ENCODE measurements at regions not wholly inside any gene's neighbourhood (a gene's known extent, or its start where the extent isn't known, plus 50 kb on each side); places are given as distances from the start of the nearest gene placed in this dataset.

DNA sequence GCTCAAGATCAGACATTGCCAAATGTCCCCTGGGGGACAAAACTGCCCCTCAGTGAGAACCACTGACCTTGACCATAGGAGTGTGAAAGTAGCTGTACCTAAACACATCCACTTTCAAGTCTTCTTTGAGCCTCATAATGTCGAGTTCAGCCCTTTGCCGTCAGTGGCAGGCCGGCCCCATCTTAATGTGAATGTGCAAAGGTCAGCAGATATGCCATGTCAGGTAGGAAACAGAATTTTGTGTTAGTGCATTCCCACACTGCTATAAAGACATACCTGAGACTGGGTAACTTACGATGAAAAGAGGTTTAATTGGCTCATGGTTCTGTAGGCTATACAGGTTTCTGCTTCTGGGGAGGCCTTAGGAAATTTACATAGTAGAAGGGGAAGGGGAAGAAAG lies 95.1 kb upstream of the PIRT start:
- in situ Hi-C loops (cut with MboI; ENCODE audit: low sequenced_read_pairs, unreplicated experiment) = no loop called here
- TF ChIP-seq, protein P1, sequence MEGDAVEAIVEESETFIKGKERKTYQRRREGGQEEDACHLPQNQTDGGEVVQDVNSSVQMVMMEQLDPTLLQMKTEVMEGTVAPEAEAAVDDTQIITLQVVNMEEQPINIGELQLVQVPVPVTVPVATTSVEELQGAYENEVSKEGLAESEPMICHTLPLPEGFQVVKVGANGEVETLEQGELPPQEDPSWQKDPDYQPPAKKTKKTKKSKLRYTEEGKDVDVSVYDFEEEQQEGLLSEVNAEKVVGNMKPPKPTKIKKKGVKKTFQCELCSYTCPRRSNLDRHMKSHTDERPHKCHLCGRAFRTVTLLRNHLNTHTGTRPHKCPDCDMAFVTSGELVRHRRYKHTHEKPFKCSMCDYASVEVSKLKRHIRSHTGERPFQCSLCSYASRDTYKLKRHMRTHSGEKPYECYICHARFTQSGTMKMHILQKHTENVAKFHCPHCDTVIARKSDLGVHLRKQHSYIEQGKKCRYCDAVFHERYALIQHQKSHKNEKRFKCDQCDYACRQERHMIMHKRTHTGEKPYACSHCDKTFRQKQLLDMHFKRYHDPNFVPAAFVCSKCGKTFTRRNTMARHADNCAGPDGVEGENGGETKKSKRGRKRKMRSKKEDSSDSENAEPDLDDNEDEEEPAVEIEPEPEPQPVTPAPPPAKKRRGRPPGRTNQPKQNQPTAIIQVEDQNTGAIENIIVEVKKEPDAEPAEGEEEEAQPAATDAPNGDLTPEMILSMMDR (IDR thresholded peaks at IDR 0.05; ENCODE audit: borderline replicate concordance, control extremely low read depth, extremely low read depth, insufficient read depth, missing control alignments) = no peak

DNA sequence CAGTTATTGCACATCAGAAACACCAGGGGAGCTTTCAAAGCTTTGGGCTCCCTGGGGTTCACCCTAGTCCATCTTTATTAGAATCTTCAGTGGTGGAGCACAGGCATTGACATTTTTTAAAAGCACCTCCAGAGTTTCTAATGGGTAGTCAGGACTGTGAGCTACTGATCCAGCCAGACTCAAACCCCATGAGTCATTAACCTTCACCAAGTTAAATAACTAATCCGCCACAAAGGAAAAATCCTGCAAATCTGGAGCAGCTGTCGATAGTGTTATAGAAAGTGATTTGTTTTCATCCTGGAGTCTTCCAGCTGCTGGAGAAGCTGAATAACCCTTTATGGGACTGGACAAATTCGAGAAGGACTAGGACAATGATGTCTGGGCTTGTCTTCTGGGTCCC lies 93.2 kb upstream of the PIRT start:
- TF ChIP-seq, protein P1 (IDR thresholded peaks at IDR 0.05; ENCODE audit: borderline replicate concordance, control extremely low read depth, extremely low read depth, insufficient read depth, missing control alignments) = no peak
- DNase-seq (ENCODE audit: low spot score) = no peak
- in situ Hi-C loops (cut with MboI; ENCODE audit: low sequenced_read_pairs, unreplicated experiment) = no loop called here

More for the DNA sequence above, 95.1 kb upstream of the PIRT start:
- DNase-seq (ENCODE audit: low spot score) = no peak

DNA sequence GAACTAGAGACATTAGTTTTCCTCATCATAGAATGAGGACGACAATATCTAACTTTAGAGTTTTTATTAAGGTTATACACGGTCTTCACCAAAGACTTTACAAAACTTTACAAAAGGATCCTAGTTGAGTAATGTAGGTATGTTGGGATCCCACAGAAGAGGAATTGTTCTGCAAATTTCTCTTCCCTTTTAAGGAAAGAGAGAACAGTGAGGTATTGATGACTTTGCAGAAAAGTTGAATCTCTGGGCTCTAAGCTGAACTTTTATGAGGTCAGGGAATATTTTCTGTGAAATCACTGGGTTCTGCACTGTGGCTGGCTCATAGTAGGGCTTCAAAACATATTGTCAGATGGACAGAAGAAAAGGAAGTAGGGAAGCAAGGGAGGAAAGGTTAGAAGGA lies 89.8 kb upstream of the PIRT start:
- in situ Hi-C loops (cut with MboI; ENCODE audit: low sequenced_read_pairs, unreplicated experiment) = no loop called here
- TF ChIP-seq, protein P1 (IDR thresholded peaks at IDR 0.05; ENCODE audit: borderline replicate concordance, control extremely low read depth, extremely low read depth, insufficient read depth, missing control alignments) = no peak
- DNase-seq (ENCODE audit: low spot score) = no peak

DNA sequence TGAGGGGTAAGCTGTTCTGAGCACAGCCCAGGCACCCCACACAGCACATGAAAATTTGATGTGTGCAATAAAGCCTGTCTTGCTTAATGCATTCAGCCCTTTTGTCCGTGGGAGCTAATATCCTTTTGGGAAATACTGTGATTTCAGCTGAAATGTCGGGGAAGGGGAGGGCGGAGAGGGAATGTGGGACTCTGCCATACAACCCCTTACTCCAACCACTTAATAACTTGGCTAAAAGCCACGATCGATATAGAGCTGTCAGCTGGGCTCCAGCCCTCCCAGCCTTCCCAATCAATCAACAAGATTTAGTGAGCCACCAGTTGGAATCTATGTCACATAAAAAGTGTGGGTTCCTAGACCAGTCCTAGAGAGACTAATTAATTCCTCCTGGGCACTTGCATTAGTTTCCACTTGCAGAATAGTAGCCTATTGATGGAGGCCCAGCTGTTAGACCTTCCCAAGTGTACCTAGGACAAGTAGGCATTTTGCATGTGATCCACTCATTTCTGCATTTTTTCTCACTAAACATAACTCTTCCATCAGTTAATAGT lies 82.7 kb upstream of the PIRT start:
- in situ Hi-C loops (cut with MboI; ENCODE audit: low sequenced_read_pairs, unreplicated experiment) = no loop called here
- TF ChIP-seq, protein P1 (IDR thresholded peaks at IDR 0.05; ENCODE audit: borderline replicate concordance, control extremely low read depth, extremely low read depth, insufficient read depth, missing control alignments) = no peak
- no peak for DNase-seq (ENCODE audit: low spot score)

DNA sequence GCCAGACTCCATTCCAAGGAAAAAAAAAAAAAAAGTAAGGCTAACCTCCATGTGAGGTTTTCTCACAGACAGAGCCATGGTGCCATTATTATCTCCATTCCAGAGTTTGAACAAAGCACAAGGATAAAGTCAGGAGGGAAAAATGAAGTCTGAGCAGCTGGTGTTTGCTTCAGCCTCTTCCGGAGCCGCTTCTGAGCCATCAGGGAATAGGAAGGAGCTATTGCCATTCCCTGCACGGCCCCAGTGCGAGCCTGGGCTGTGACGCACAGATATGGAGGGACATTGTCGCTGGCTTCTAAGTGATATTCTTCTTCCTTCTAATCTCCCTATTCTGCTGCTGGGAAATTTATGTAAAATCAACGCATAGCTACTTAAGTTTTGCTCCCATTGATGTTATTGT lies 69.5 kb upstream of the PIRT start:
- in situ Hi-C loops (cut with MboI; ENCODE audit: low sequenced_read_pairs, unreplicated experiment) = no loop called here
- TF ChIP-seq, protein P1 (IDR thresholded peaks at IDR 0.05; ENCODE audit: borderline replicate concordance, control extremely low read depth, extremely low read depth, insufficient read depth, missing control alignments) = no peak
- no peak for DNase-seq (ENCODE audit: low spot score)

DNA sequence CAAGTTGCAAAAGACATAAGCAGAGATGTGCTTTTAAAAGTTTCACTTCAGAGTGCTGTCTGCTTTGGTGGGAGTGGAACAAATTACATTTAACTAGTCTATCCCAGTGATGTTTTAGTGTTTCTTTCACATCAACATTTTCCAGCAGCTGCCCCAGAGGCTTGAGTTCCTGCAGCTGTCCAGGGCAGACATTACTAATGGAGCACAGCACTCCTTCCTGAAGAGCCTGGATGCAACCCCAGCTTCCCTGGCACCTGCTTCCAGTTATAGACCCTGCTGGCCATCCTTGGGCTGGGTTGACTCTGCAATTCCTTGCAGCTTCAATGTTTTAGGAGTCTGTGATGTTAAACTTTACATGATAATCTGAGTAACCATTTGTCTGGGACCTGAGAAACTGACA lies 61.4 kb upstream of the PIRT start:
- TF ChIP-seq, protein P1 (IDR thresholded peaks at IDR 0.05; ENCODE audit: borderline replicate concordance, control extremely low read depth, extremely low read depth, insufficient read depth, missing control alignments) = no peak
- DNase-seq (ENCODE audit: low spot score) = no peak
- in situ Hi-C loops (cut with MboI; ENCODE audit: low sequenced_read_pairs, unreplicated experiment) = loop anchor here (25.0 kb wide), 1 partner anchor 738 kb away; no protein-coding TSS in a partner anchor
